Liver (tissue), 8 donors: ENCODE measurements at regions not wholly inside any gene's neighbourhood (a gene's known extent, or its start where the extent isn't known, plus 50 kb on each side); places are given as distances from the start of the nearest gene placed in this dataset.

Experiments used
- DNase-seq: peaks from one replicate; pipeline ENCODE4 v3.0.0-alpha.2; 2017; ENCODE audit warnings: low spot score
- H3K27ac ChIP-seq, 2 donors: one replicate each; pipeline ENCODE4 v1.7.0; 2013; ENCODE audit warnings: inconsistent platforms in 2 of 2, low read length in 2 of 2, control low read depth in 1 of 2, low read depth in 1 of 2, mild to moderate bottlenecking in 1 of 2
- H3K27me3 ChIP-seq, 4 donors: one replicate each; pipeline versions ENCODE4 v1.6.1 to v1.7.0; 2013; ENCODE audit warnings: low read length in 3 of 4, inconsistent platforms in 1 of 4, mild to moderate bottlenecking in 1 of 4, moderate library complexity in 1 of 4; ENCODE audit not compliant: control insufficient read depth in 4 of 4, insufficient read depth in 4 of 4
- H3K36me3 ChIP-seq, 4 donors: one replicate each; pipeline versions ENCODE4 v1.6.1 to v1.7.0; 2013; ENCODE audit warnings: low read length in 3 of 4, mild to moderate bottlenecking in 3 of 4, low read depth in 1 of 4, moderate library complexity in 1 of 4; ENCODE audit not compliant: control insufficient read depth in 4 of 4, insufficient read depth in 3 of 4
- H3K4me1 ChIP-seq, 4 donors: one replicate each; pipeline versions ENCODE4 v1.6.1 to v1.7.0; 2013; ENCODE audit warnings: low read length in 3 of 4, mild to moderate bottlenecking in 3 of 4, moderate library complexity in 1 of 4; ENCODE audit not compliant: control insufficient read depth in 4 of 4, insufficient read depth in 4 of 4
- H3K4me3 ChIP-seq, 3 donors: one replicate each; pipeline versions ENCODE4 v1.6.1 to v1.7.0; 2013; ENCODE audit warnings: low read length in 3 of 3, control low read depth in 1 of 3, low read depth in 1 of 3, mild to moderate bottlenecking in 1 of 3
- H3K9ac ChIP-seq, 2 donors: one replicate each; pipeline ENCODE4 v1.7.0; 2013; ENCODE audit warnings: low read length in 2 of 2, mild to moderate bottlenecking in 2 of 2, moderate library complexity in 2 of 2, control low read depth in 1 of 2, low read depth in 1 of 2
- H3K9me3 ChIP-seq, 4 donors: one replicate each; pipeline versions ENCODE4 v1.6.1 to v1.7.0; 2013; ENCODE audit warnings: low read length in 3 of 4; ENCODE audit not compliant: control insufficient read depth in 4 of 4
- EGR1 ChIP-seq, 2 donors: IDR thresholded peaks; 2 replicates each; pipeline ENCODE4 v1.6.1; 2016 to 2018; ENCODE audit warnings: antibody characterized with exemption in 2 of 2, low read depth in 2 of 2
- FOXA1 ChIP-seq: IDR thresholded peaks from 2 replicates; pipeline ENCODE4 v1.6.1; 2016; ENCODE audit warnings: antibody characterized with exemption
- FOXA2 ChIP-seq: IDR thresholded peaks from 2 replicates; pipeline ENCODE4 v1.6.1; 2016; ENCODE audit warnings: antibody characterized with exemption
- GABPA ChIP-seq, 2 donors: IDR thresholded peaks in 1 of 2; conservative IDR thresholded peaks in 1 of 2; 2 replicates each; pipeline ENCODE4 v1.6.1; 2016; ENCODE audit warnings: antibody characterized with exemption in 2 of 2, mild to moderate bottlenecking in 1 of 2, moderate library complexity in 1 of 2
- HNF4A ChIP-seq, 2 donors: conservative IDR thresholded peaks; 2 replicates each; pipeline ENCODE4 v1.6.1; 2016; ENCODE audit warnings: antibody characterized with exemption in 2 of 2, mild to moderate bottlenecking in 2 of 2
- HNF4G ChIP-seq: IDR thresholded peaks from 2 replicates; pipeline ENCODE4 v1.6.1; 2016; ENCODE audit warnings: antibody characterized with exemption
- JUND ChIP-seq, 2 donors: IDR thresholded peaks; 2 replicates each; pipeline ENCODE4 v1.6.1; 2016; ENCODE audit warnings: antibody characterized with exemption in 2 of 2
- NR2F2 ChIP-seq: IDR thresholded peaks from 2 replicates; pipeline ENCODE4 v1.6.1; 2016; ENCODE audit warnings: antibody characterized with exemption
- RAD21 ChIP-seq, 2 donors: IDR thresholded peaks; 2 replicates each; pipeline ENCODE4 v1.6.1; 2016; ENCODE audit warnings: antibody characterized with exemption in 2 of 2, mild to moderate bottlenecking in 2 of 2
- RXRA ChIP-seq, 2 donors: IDR thresholded peaks; 2 replicates each; pipeline ENCODE4 v1.6.1; 2017 to 2018; ENCODE audit warnings: antibody characterized with exemption in 2 of 2, mild to moderate bottlenecking in 1 of 2
- SP1 ChIP-seq: IDR thresholded peaks from 2 replicates; pipeline ENCODE4 v1.6.1; 2018; ENCODE audit warnings: antibody characterized with exemption, mild to moderate bottlenecking
- TAF1 ChIP-seq: conservative IDR thresholded peaks from 2 replicates; pipeline ENCODE4 v1.6.1; 2016; ENCODE audit warnings: antibody characterized with exemption, mild to moderate bottlenecking
- YY1 ChIP-seq: IDR thresholded peaks from 2 replicates; pipeline ENCODE4 v1.6.1; 2016; ENCODE audit warnings: antibody characterized with exemption, mild to moderate bottlenecking
- WGBS: extraction: QIAGEN DNeasy Blood & Tissue Kit; methylation state at CpG from one replicate; pipeline ENCODE4 v1.1.7; 2013; 5-methylcytosine and 5-hydroxymethylcytosine counted together
- TF ChIP-seq, protein P1 (sequence below): IDR thresholded peaks from 2 replicates; pipeline ENCODE4 v1.6.1; 2016; ENCODE audit warnings: antibody characterized with exemption, mild to moderate bottlenecking
- TF ChIP-seq, protein P2 (sequence below): fragments of 150-350 bp; IDR thresholded peaks from 2 replicates; pipeline ENCODE4 v1.5.1; 2017; ENCODE audit warnings: improper control_type of control experiment, low read depth, low read length; ENCODE audit not compliant: missing input control
- TF ChIP-seq, protein P3 (sequence below): IDR thresholded peaks from 2 replicates; pipeline ENCODE4 v1.6.1; 2016; ENCODE audit warnings: antibody characterized with exemption
- TF ChIP-seq, protein P4 (sequence below): IDR thresholded peaks from 2 replicates; pipeline ENCODE4 v1.6.1; 2016; ENCODE audit warnings: antibody characterized with exemption
- TF ChIP-seq, protein P5 (sequence below): IDR thresholded peaks from 2 replicates; pipeline ENCODE4 v1.6.1; 2016; ENCODE audit warnings: antibody characterized with exemption
- donor health status: healthy.
- donor health status: healthy.
- donor health status: healthy.
- donor health status: healthy.
- donor health status: healthy.

DNA sequence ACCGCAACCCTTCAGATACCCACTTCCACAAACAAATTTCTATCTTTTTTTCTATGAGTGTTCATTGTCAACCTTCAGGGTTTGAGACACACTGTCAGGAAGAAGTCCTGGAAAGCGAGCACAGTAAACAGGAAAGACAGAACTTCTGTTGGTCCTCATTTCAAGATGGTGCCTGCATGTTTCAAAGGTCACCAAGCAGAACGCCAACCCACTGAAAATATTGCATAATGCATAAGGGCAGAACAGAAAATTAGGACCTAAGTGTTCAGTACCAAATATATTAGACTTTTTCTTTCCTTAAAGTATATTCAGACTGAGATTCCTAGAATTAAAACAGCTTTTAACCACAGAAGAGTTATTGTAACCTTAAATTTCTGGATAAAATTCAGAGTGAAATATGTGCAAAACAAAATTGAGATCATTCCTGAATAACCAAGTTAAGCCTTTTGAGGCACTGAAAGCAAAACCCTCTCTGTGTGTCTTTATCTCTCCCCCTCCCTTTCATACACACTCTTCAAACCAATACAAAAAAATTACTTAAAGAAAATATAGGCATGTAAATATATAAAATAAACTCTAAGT is 387.8 kb upstream of the THBS1 start:
- H3K27ac ChIP-seq: no peak overlapping the region
- H3K36me3 ChIP-seq: no peaks in the 10 kb centered on the region
- 72% methylated on average over 3 of the region's 3 CpGs for WGBS
- H3K9me3 ChIP-seq: no peaks in the 10 kb centered on the region
- TF ChIP-seq, protein P1, sequence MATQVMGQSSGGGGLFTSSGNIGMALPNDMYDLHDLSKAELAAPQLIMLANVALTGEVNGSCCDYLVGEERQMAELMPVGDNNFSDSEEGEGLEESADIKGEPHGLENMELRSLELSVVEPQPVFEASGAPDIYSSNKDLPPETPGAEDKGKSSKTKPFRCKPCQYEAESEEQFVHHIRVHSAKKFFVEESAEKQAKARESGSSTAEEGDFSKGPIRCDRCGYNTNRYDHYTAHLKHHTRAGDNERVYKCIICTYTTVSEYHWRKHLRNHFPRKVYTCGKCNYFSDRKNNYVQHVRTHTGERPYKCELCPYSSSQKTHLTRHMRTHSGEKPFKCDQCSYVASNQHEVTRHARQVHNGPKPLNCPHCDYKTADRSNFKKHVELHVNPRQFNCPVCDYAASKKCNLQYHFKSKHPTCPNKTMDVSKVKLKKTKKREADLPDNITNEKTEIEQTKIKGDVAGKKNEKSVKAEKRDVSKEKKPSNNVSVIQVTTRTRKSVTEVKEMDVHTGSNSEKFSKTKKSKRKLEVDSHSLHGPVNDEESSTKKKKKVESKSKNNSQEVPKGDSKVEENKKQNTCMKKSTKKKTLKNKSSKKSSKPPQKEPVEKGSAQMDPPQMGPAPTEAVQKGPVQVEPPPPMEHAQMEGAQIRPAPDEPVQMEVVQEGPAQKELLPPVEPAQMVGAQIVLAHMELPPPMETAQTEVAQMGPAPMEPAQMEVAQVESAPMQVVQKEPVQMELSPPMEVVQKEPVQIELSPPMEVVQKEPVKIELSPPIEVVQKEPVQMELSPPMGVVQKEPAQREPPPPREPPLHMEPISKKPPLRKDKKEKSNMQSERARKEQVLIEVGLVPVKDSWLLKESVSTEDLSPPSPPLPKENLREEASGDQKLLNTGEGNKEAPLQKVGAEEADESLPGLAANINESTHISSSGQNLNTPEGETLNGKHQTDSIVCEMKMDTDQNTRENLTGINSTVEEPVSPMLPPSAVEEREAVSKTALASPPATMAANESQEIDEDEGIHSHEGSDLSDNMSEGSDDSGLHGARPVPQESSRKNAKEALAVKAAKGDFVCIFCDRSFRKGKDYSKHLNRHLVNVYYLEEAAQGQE: no peak
- TF ChIP-seq, protein P2, sequence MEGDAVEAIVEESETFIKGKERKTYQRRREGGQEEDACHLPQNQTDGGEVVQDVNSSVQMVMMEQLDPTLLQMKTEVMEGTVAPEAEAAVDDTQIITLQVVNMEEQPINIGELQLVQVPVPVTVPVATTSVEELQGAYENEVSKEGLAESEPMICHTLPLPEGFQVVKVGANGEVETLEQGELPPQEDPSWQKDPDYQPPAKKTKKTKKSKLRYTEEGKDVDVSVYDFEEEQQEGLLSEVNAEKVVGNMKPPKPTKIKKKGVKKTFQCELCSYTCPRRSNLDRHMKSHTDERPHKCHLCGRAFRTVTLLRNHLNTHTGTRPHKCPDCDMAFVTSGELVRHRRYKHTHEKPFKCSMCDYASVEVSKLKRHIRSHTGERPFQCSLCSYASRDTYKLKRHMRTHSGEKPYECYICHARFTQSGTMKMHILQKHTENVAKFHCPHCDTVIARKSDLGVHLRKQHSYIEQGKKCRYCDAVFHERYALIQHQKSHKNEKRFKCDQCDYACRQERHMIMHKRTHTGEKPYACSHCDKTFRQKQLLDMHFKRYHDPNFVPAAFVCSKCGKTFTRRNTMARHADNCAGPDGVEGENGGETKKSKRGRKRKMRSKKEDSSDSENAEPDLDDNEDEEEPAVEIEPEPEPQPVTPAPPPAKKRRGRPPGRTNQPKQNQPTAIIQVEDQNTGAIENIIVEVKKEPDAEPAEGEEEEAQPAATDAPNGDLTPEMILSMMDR: no peak
- TF ChIP-seq TAF1 (no peak), RAD21 (IDR thresholded peaks at IDR 0.05) (no peak), SP1 (no peak)
- no peak for DNase-seq
- no peak overlapping the region for H3K9ac ChIP-seq
- H3K4me1 ChIP-seq: no peaks in the 10 kb centered on the region
- H3K4me3 ChIP-seq: no peak overlapping the region
- H3K27me3 ChIP-seq: no peaks in the 10 kb centered on the region

DNA sequence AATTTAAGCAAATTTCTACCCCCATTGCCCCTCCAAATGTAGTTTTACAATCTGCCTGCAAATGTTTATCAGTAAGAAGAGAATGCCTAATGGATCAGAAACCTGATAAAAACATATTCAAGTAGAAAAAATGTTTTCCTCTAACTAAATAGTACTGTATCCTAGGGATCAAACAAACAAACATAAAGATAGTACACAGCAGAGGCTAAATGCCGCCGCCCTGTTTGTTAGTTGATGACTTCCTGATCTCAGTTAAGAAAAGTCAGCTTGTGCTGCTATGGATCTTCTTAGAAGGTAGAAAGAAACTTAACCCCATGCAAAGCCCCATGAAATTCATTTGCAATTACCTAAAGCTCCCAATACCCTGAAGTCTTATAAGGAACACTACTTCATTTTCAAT is 387.3 kb upstream of the THBS1 start:
- Histone ChIP-seq H3K9ac (no peak overlapping the region), H3K27me3 (no peaks in the 10 kb centered on the region), H3K4me1 (no peaks in the 10 kb centered on the region), H3K36me3 (no peaks in the 10 kb centered on the region), H3K9me3 (no peaks in the 10 kb centered on the region), H3K27ac (no peak overlapping the region), H3K4me3 (no peak overlapping the region)
- TF ChIP-seq, protein P2: no peak
- no peak for TF ChIP-seq SP1
- TF ChIP-seq GABPA (IDR thresholded peaks at IDR 0.05 in 1 of 2, conservative IDR thresholded peaks at IDR 0.05 in 1 of 2): no peak
- no peak for TF ChIP-seq RXRA (IDR thresholded peaks at IDR 0.05)
- TF ChIP-seq HNF4G: no peak
- TF ChIP-seq RAD21 (IDR thresholded peaks at IDR 0.05): no peak
- no peak for TF ChIP-seq EGR1 (IDR thresholded peaks at IDR 0.05; ENCODE audit: low read depth in 2 of 2)
- TF ChIP-seq, protein P3, sequence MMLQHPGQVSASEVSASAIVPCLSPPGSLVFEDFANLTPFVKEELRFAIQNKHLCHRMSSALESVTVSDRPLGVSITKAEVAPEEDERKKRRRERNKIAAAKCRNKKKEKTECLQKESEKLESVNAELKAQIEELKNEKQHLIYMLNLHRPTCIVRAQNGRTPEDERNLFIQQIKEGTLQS: no peak
- TF ChIP-seq HNF4A (conservative IDR thresholded peaks at IDR 0.05): no peak
- no peak for TF ChIP-seq NR2F2
- TF ChIP-seq, protein P4, sequence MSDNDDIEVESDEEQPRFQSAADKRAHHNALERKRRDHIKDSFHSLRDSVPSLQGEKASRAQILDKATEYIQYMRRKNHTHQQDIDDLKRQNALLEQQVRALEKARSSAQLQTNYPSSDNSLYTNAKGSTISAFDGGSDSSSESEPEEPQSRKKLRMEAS: no peak
- TF ChIP-seq TAF1: no peak
- no peak for TF ChIP-seq YY1
- TF ChIP-seq JUND (IDR thresholded peaks at IDR 0.05): no peak
- TF ChIP-seq, protein P5, sequence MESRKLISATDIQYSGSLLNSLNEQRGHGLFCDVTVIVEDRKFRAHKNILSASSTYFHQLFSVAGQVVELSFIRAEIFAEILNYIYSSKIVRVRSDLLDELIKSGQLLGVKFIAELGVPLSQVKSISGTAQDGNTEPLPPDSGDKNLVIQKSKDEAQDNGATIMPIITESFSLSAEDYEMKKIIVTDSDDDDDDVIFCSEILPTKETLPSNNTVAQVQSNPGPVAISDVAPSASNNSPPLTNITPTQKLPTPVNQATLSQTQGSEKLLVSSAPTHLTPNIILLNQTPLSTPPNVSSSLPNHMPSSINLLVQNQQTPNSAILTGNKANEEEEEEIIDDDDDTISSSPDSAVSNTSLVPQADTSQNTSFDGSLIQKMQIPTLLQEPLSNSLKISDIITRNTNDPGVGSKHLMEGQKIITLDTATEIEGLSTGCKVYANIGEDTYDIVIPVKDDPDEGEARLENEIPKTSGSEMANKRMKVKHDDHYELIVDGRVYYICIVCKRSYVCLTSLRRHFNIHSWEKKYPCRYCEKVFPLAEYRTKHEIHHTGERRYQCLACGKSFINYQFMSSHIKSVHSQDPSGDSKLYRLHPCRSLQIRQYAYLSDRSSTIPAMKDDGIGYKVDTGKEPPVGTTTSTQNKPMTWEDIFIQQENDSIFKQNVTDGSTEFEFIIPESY: no peak
- TF ChIP-seq, protein P1: no peak
- no peak for TF ChIP-seq FOXA1
- no peak for TF ChIP-seq FOXA2
- no peak for DNase-seq
- whole genome bisulfite sequencing: 95% methylated on average over 2 of the region's 2 CpGs
